ENCODE measurements at regions not wholly inside any gene's neighbourhood (a gene's known extent, or its start where the extent isn't known, plus 50 kb on each side); places are given as distances from the start of the nearest gene placed in this dataset.
A peak's percentile ranks its signal among the peaks of the same experiment; 100 is the strongest.

GRCh38 chr9:74317235-74317634, 179.9 kb upstream of the RORB start:
- H3K4me1 ChIP-seq (ENCODE audit: insufficient read depth, low read length, poor library complexity, severe bottlenecking): peaks cover 7% of the 10 kb centered on the region
- no peaks in the 10 kb centered on the region for H3K9me2 ChIP-seq (replicated peaks; ENCODE audit: low read depth, low read length)
- no peaks in the 10 kb centered on the region for H3K27me3 ChIP-seq (ENCODE audit: insufficient read depth, low read length, poor library complexity, severe bottlenecking)
- H3F3A ChIP-seq (ENCODE audit: low read depth): no peaks in the 10 kb centered on the region
- no peak overlapping the region for H3K9ac ChIP-seq (ENCODE audit: low read depth, low read length, poor library complexity, severe bottlenecking)
- H3K9me3 ChIP-seq (ENCODE audit: insufficient read depth, low read depth, low read length): peaks cover 4% of the 10 kb centered on the region; the same call in 1 of the 2 replicates
- H3K4me3 ChIP-seq (ENCODE audit: low read length, poor library complexity, severe bottlenecking): no peak overlapping the region
- no peak overlapping the region for H2AFZ ChIP-seq (ENCODE audit: low read length)
- H3K79me2 ChIP-seq (ENCODE audit: insufficient read depth, low read length): no peaks in the 10 kb centered on the region
- H3K4me2 ChIP-seq (ENCODE audit: low read depth, low read length, poor library complexity, severe bottlenecking): no peak overlapping the region
- TF ChIP-seq EZH2phosphoT487 (IDR thresholded peaks at IDR 0.05; ENCODE audit: borderline replicate concordance) (no peak), CTCF (conservative IDR thresholded peaks at IDR 0.05; ENCODE audit: low read length) (no peak)
- no peaks in the 10 kb centered on the region for H4K20me1 ChIP-seq (ENCODE audit: insufficient read depth, low read length, poor library complexity, severe bottlenecking)
- H3K36me3 ChIP-seq (ENCODE audit: insufficient read depth, low read length): no peaks in the 10 kb centered on the region

GRCh38 chr9:74321396-74321795, 175.7 kb upstream of the RORB start:
- H3K36me3 ChIP-seq (ENCODE audit: insufficient read depth, low read length): no peaks in the 10 kb centered on the region
- H3F3A ChIP-seq (ENCODE audit: low read depth): no peaks in the 10 kb centered on the region
- H3K4me3 ChIP-seq (ENCODE audit: low read length, poor library complexity, severe bottlenecking): no peak overlapping the region
- no peaks in the 10 kb centered on the region for H3K9me2 ChIP-seq (replicated peaks; ENCODE audit: low read depth, low read length)
- H4K20me1 ChIP-seq (ENCODE audit: insufficient read depth, low read length, poor library complexity, severe bottlenecking): no peaks in the 10 kb centered on the region
- no peaks in the 10 kb centered on the region for H3K9me3 ChIP-seq (ENCODE audit: insufficient read depth, low read depth, low read length)
- H3K27me3 ChIP-seq (ENCODE audit: insufficient read depth, low read length, poor library complexity, severe bottlenecking): no peaks in the 10 kb centered on the region
- H3K79me2 ChIP-seq (ENCODE audit: insufficient read depth, low read length): no peaks in the 10 kb centered on the region
- peaks cover 19% of the 10 kb centered on the region for H3K4me1 ChIP-seq (ENCODE audit: insufficient read depth, low read length, poor library complexity, severe bottlenecking)
- no peak overlapping the region for H3K4me2 ChIP-seq (ENCODE audit: low read depth, low read length, poor library complexity, severe bottlenecking)
- TF ChIP-seq EZH2phosphoT487 (IDR thresholded peaks at IDR 0.05; ENCODE audit: borderline replicate concordance) (no peak), CTCF (conservative IDR thresholded peaks at IDR 0.05; ENCODE audit: low read length) (no peak)
- H3K9ac ChIP-seq (ENCODE audit: low read depth, low read length, poor library complexity, severe bottlenecking): no peak overlapping the region
- H2AFZ ChIP-seq (ENCODE audit: low read length): no peak overlapping the region

- Histone ChIP-seq H3K9me3 (ENCODE audit: insufficient read depth, low read depth, low read length) (no peaks in the 10 kb centered on the region), H3K4me2 (ENCODE audit: low read depth, low read length, poor library complexity, severe bottlenecking) (peak overlapping the region; percentile 69), H3K27me3 (ENCODE audit: insufficient read depth, low read length, poor library complexity, severe bottlenecking) (no peaks in the 10 kb centered on the region), H3K79me2 (ENCODE audit: insufficient read depth, low read length) (no peaks in the 10 kb centered on the region), H3K9ac (ENCODE audit: low read depth, low read length, poor library complexity, severe bottlenecking) (peak overlapping the region; percentile 38), H2AFZ (ENCODE audit: low read length) (peak overlapping the region; percentile 78), H3K36me3 (ENCODE audit: insufficient read depth, low read length) (no peaks in the 10 kb centered on the region), H3K4me1 (ENCODE audit: insufficient read depth, low read length, poor library complexity, severe bottlenecking) (peaks cover 24% of the 10 kb centered on the region), H4K20me1 (ENCODE audit: insufficient read depth, low read length, poor library complexity, severe bottlenecking) (no peaks in the 10 kb centered on the region), H3F3A (ENCODE audit: low read depth) (no peaks in the 10 kb centered on the region), H3K9me2 (replicated peaks; ENCODE audit: low read depth, low read length) (no peaks in the 10 kb centered on the region), H3K4me3 (ENCODE audit: low read length, poor library complexity, severe bottlenecking) (peak overlapping the region; percentile 60)
- no peak for TF ChIP-seq EZH2phosphoT487 (IDR thresholded peaks at IDR 0.05; ENCODE audit: borderline replicate concordance)
- TF ChIP-seq CTCF (conservative IDR thresholded peaks at IDR 0.05; ENCODE audit: low read length): no peak
These were observed 174.3 kb upstream of the RORB start for GRCh38 chr9:74322661-74323314.

All from Loucy (cell line).